ENCODE measurements at regions not wholly inside any gene's neighbourhood (a gene's known extent, or its start where the extent isn't known, plus 50 kb on each side); places are given as distances from the start of the nearest gene placed in this dataset.

DNA sequence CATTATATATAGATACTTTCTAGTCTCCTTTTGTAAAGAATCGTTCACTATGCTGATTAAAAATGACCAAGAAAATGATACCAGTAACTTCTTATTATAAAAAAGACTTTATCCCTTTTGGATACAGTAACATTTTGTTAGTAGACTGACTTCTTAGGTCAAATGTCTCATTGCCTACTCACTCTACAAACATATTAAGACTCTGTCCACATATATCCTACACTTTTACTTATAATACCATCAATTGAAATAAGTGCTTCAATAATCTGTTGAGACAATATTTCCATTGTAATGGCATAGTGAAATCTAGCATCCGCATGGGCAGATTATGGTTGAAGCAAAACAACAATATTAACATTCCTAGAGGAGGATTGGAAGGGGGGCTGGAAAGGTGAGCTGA lies 180.6 kb downstream of the ARL4A start:
- no peak for TF ChIP-seq RAD21 (IDR thresholded peaks at IDR 0.05; ENCODE audit: low read depth)
- no peak for TF ChIP-seq ZBTB7A (IDR thresholded peaks at IDR 0.05; ENCODE audit: low read depth)
- TF ChIP-seq TAF1 (IDR thresholded peaks at IDR 0.05; ENCODE audit: low read depth), result no peak
- TF ChIP-seq CREB1 (IDR thresholded peaks at IDR 0.05; ENCODE audit: low read depth), result no peak
- TF ChIP-seq TEAD4 (IDR thresholded peaks at IDR 0.05), result no peak
- TF ChIP-seq, protein P1, sequence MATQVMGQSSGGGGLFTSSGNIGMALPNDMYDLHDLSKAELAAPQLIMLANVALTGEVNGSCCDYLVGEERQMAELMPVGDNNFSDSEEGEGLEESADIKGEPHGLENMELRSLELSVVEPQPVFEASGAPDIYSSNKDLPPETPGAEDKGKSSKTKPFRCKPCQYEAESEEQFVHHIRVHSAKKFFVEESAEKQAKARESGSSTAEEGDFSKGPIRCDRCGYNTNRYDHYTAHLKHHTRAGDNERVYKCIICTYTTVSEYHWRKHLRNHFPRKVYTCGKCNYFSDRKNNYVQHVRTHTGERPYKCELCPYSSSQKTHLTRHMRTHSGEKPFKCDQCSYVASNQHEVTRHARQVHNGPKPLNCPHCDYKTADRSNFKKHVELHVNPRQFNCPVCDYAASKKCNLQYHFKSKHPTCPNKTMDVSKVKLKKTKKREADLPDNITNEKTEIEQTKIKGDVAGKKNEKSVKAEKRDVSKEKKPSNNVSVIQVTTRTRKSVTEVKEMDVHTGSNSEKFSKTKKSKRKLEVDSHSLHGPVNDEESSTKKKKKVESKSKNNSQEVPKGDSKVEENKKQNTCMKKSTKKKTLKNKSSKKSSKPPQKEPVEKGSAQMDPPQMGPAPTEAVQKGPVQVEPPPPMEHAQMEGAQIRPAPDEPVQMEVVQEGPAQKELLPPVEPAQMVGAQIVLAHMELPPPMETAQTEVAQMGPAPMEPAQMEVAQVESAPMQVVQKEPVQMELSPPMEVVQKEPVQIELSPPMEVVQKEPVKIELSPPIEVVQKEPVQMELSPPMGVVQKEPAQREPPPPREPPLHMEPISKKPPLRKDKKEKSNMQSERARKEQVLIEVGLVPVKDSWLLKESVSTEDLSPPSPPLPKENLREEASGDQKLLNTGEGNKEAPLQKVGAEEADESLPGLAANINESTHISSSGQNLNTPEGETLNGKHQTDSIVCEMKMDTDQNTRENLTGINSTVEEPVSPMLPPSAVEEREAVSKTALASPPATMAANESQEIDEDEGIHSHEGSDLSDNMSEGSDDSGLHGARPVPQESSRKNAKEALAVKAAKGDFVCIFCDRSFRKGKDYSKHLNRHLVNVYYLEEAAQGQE (IDR thresholded peaks at IDR 0.05; ENCODE audit: low read depth), result no peak
- TF ChIP-seq, protein P2, sequence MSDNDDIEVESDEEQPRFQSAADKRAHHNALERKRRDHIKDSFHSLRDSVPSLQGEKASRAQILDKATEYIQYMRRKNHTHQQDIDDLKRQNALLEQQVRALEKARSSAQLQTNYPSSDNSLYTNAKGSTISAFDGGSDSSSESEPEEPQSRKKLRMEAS (IDR thresholded peaks at IDR 0.05), result no peak
- TF ChIP-seq FOXM1 (IDR thresholded peaks at IDR 0.05; ENCODE audit: borderline replicate concordance, low read depth), result no peak
- TF ChIP-seq NFIC (IDR thresholded peaks at IDR 0.05), result no peak
- no peak for TF ChIP-seq TCF12 (IDR thresholded peaks at IDR 0.05; ENCODE audit: low read depth)
- no peak for TF ChIP-seq YY1 (IDR thresholded peaks at IDR 0.05; ENCODE audit: low read depth)
- no peak for TF ChIP-seq EP300 (IDR thresholded peaks at IDR 0.05; ENCODE audit: borderline replicate concordance)
- TF ChIP-seq EGR1 (IDR thresholded peaks at IDR 0.05), result no peak
- TF ChIP-seq, protein P3, sequence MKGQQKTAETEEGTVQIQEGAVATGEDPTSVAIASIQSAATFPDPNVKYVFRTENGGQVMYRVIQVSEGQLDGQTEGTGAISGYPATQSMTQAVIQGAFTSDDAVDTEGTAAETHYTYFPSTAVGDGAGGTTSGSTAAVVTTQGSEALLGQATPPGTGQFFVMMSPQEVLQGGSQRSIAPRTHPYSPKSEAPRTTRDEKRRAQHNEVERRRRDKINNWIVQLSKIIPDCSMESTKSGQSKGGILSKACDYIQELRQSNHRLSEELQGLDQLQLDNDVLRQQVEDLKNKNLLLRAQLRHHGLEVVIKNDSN (IDR thresholded peaks at IDR 0.05), result no peak
- TF ChIP-seq CEBPB (IDR thresholded peaks at IDR 0.05), result no peak

DNA sequence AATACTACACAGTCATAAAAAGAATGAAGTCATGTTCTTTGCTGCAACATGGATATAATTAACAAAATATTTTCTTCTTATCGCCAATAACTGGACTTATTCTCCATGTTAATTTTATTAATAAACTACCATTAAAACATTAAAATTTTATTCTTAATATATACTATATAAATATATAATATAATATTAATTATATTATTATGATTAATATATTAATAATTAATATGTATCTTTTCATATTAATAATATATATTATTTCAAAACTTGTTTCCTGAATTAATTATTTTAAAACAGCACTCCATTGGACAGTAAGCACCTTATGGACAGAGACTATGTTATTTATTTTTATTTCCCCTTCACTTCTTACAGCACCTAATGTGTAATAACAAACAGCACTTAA lies 182.8 kb downstream of the ARL4A start:
- TF ChIP-seq RAD21 (IDR thresholded peaks at IDR 0.05; ENCODE audit: low read depth) (no peak), EGR1 (IDR thresholded peaks at IDR 0.05) (no peak), TAF1 (IDR thresholded peaks at IDR 0.05; ENCODE audit: low read depth) (no peak), TCF12 (IDR thresholded peaks at IDR 0.05; ENCODE audit: low read depth) (no peak), NFIC (IDR thresholded peaks at IDR 0.05) (no peak), CREB1 (IDR thresholded peaks at IDR 0.05; ENCODE audit: low read depth) (no peak), CEBPB (IDR thresholded peaks at IDR 0.05) (no peak), TEAD4 (IDR thresholded peaks at IDR 0.05) (no peak)
- TF ChIP-seq, protein P2 (IDR thresholded peaks at IDR 0.05), result no peak
- TF ChIP-seq, protein P3 (IDR thresholded peaks at IDR 0.05), result no peak
- TF ChIP-seq, protein P1 (IDR thresholded peaks at IDR 0.05; ENCODE audit: low read depth), result no peak

DNA sequence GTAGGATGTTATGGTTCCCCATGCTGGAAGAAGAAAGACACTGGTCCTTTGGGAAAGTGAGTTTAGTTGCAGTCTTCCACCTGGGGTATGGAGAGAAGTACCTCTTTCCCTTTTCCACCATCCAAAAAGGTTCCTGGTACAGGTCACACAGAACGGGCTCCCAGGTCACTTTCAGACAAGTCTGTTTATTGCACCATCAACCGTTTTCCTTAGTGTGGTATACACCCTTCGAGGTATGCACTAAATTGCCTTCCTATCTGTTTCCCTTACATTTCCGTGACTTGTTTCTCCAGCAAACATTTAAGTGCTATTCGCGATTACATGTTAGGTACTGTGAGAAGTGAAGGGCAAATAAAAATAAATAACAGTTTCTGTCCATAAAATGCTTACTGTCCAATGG lies 185.1 kb downstream of the ARL4A start:
- TF ChIP-seq FOXM1 (IDR thresholded peaks at IDR 0.05; ENCODE audit: borderline replicate concordance, low read depth) (no peak), NFIC (IDR thresholded peaks at IDR 0.05) (no peak), CEBPB (IDR thresholded peaks at IDR 0.05) (no peak), EP300 (IDR thresholded peaks at IDR 0.05; ENCODE audit: borderline replicate concordance) (no peak), YY1 (IDR thresholded peaks at IDR 0.05; ENCODE audit: low read depth) (no peak), TEAD4 (IDR thresholded peaks at IDR 0.05) (no peak), EGR1 (IDR thresholded peaks at IDR 0.05) (no peak)
- TF ChIP-seq, protein P1 (IDR thresholded peaks at IDR 0.05; ENCODE audit: low read depth), result no peak
- TF ChIP-seq, protein P3 (IDR thresholded peaks at IDR 0.05), result no peak
- TF ChIP-seq, protein P2 (IDR thresholded peaks at IDR 0.05), result no peak

DNA sequence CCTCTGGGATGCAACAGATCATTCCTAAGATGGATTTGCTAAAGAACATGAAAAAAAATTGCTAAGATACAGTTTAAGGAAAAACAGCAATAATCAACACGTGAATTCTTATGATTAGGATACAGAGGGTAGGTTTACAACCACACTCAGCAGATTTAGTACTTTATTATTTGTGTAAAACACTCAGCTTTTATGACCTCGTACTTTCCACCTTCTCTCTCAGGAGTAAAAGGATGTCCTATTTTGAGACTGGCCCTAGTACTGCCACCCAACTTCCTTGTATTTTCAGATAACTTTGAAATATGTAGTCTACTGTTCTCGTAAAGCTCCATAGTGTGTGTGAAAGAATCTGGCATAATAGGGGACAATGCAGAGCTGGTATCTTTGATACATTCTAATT lies 186.1 kb downstream of the ARL4A start:
- TF ChIP-seq, protein P2 (IDR thresholded peaks at IDR 0.05), result no peak
- TF ChIP-seq, protein P3 (IDR thresholded peaks at IDR 0.05), result no peak
- no peak for TF ChIP-seq FOXM1 (IDR thresholded peaks at IDR 0.05; ENCODE audit: borderline replicate concordance, low read depth)
- TF ChIP-seq RAD21 (IDR thresholded peaks at IDR 0.05; ENCODE audit: low read depth), result no peak
- no peak for TF ChIP-seq TEAD4 (IDR thresholded peaks at IDR 0.05)
- no peak for TF ChIP-seq ZBTB7A (IDR thresholded peaks at IDR 0.05; ENCODE audit: low read depth)
- no peak for TF ChIP-seq NFIC (IDR thresholded peaks at IDR 0.05)
- TF ChIP-seq EGR1 (IDR thresholded peaks at IDR 0.05), result no peak
- no peak for TF ChIP-seq CREB1 (IDR thresholded peaks at IDR 0.05; ENCODE audit: low read depth)
- TF ChIP-seq TAF1 (IDR thresholded peaks at IDR 0.05; ENCODE audit: low read depth), result no peak
- TF ChIP-seq, protein P1 (IDR thresholded peaks at IDR 0.05; ENCODE audit: low read depth), result no peak
- TF ChIP-seq YY1 (IDR thresholded peaks at IDR 0.05; ENCODE audit: low read depth), result no peak
- TF ChIP-seq TCF12 (IDR thresholded peaks at IDR 0.05; ENCODE audit: low read depth), result no peak
